ENCODE measurements at regions not wholly inside any gene's neighbourhood (a gene's known extent, or its start where the extent isn't known, plus 50 kb on each side); places are given as distances from the start of the nearest gene placed in this dataset.

GRCh38 chr12:24535334-24536069 is 413.4 kb downstream of the BCAT1 start:
- no peaks in the 10 kb centered on the region for H4K20me1 ChIP-seq (ENCODE audit: insufficient read depth, low read length)
- H3K27ac ChIP-seq (ENCODE audit: low read depth, low read length), result no peak overlapping the region
- H3K36me3 ChIP-seq (ENCODE audit: insufficient read depth, low read length), result no peaks in the 10 kb centered on the region
- H3K9ac ChIP-seq (ENCODE audit: low read length), result no peak overlapping the region
- Mint-ChIP-seq H3K4me1 (ENCODE audit: low read depth, unreplicated experiment) (peaks cover 2% of the 10 kb centered on the region), H3K27me3 (ENCODE audit: low read depth, unreplicated experiment) (no peaks in the 10 kb centered on the region), H3K9me3 (ENCODE audit: unreplicated experiment) (no peaks in the 10 kb centered on the region), H3K36me3 (ENCODE audit: low read depth, unreplicated experiment) (no peaks in the 10 kb centered on the region), H3K27ac (ENCODE audit: unreplicated experiment) (no peak overlapping the region), H3K4me3 (ENCODE audit: unreplicated experiment) (no peak overlapping the region)
- H3K9me3 ChIP-seq (ENCODE audit: insufficient read depth, low read depth, low read length), result no peaks in the 10 kb centered on the region
- no peaks in the 10 kb centered on the region for H3K4me1 ChIP-seq (ENCODE audit: insufficient read depth, low read length)
- FAIRE-seq, result no peak
- TF ChIP-seq EZH2 (IDR thresholded peaks at IDR 0.05; ENCODE audit: insufficient read depth, low read length), result no peak
- no peak for TF ChIP-seq CTCF (IDR thresholded peaks at IDR 0.05; ENCODE audit: insufficient read depth, low read depth, low read length)
- no peaks in the 10 kb centered on the region for H3K27me3 ChIP-seq (ENCODE audit: insufficient read depth, low read length)
- no peak overlapping the region for H3K4me3 ChIP-seq (ENCODE audit: insufficient read depth, low read depth, low read length)
- no peak overlapping the region for H2AFZ ChIP-seq (ENCODE audit: low read depth, low read length)
- no peaks in the 10 kb centered on the region for H3K79me2 ChIP-seq (ENCODE audit: insufficient read depth, low read length)
- no peak for DNase-seq (ENCODE audit: low read depth)
- no peak overlapping the region for H3K4me2 ChIP-seq (ENCODE audit: low read length)

- Histone ChIP-seq H3K4me1 (ENCODE audit: insufficient read depth, low read length) (no peaks in the 10 kb centered on the region), H3K79me2 (ENCODE audit: insufficient read depth, low read length) (no peaks in the 10 kb centered on the region), H3K4me2 (ENCODE audit: low read length) (no peak overlapping the region), H3K4me3 (ENCODE audit: insufficient read depth, low read depth, low read length) (no peak overlapping the region), H3K27me3 (ENCODE audit: insufficient read depth, low read length) (no peaks in the 10 kb centered on the region), H4K20me1 (ENCODE audit: insufficient read depth, low read length) (no peaks in the 10 kb centered on the region), H3K27ac (ENCODE audit: low read depth, low read length) (no peak overlapping the region), H3K9me3 (ENCODE audit: insufficient read depth, low read depth, low read length) (no peaks in the 10 kb centered on the region), H3K9ac (ENCODE audit: low read length) (no peak overlapping the region), H3K36me3 (ENCODE audit: insufficient read depth, low read length) (no peaks in the 10 kb centered on the region), H2AFZ (ENCODE audit: low read depth, low read length) (no peak overlapping the region)
- Mint-ChIP-seq H3K4me3 (ENCODE audit: unreplicated experiment) (no peak overlapping the region), H3K27me3 (ENCODE audit: low read depth, unreplicated experiment) (no peaks in the 10 kb centered on the region), H3K4me1 (ENCODE audit: low read depth, unreplicated experiment) (peaks cover 2% of the 10 kb centered on the region), H3K9me3 (ENCODE audit: unreplicated experiment) (no peaks in the 10 kb centered on the region), H3K36me3 (ENCODE audit: low read depth, unreplicated experiment) (no peaks in the 10 kb centered on the region), H3K27ac (ENCODE audit: unreplicated experiment) (no peak overlapping the region)
- TF ChIP-seq CTCF (IDR thresholded peaks at IDR 0.05; ENCODE audit: insufficient read depth, low read depth, low read length), result no peak
- no peak for TF ChIP-seq EZH2 (IDR thresholded peaks at IDR 0.05; ENCODE audit: insufficient read depth, low read length)
- FAIRE-seq (no peak), DNase-seq (ENCODE audit: low read depth) (no peak)
These were observed 414.3 kb downstream of the BCAT1 start for GRCh38 chr12:24534622-24535021.

GRCh38 chr12:24533716-24534352 is 415.1 kb downstream of the BCAT1 start:
- H3K9me3 Mint-ChIP-seq (ENCODE audit: unreplicated experiment), result no peaks in the 10 kb centered on the region
- peaks cover 2% of the 10 kb centered on the region for H3K4me1 Mint-ChIP-seq (ENCODE audit: low read depth, unreplicated experiment)

More at GRCh38 chr12:24533716-24534352, 415.1 kb downstream of the BCAT1 start:
- no peaks in the 10 kb centered on the region for H3K27me3 ChIP-seq (ENCODE audit: insufficient read depth, low read length)
- TF ChIP-seq EZH2 (IDR thresholded peaks at IDR 0.05; ENCODE audit: insufficient read depth, low read length) (no peak), CTCF (IDR thresholded peaks at IDR 0.05; ENCODE audit: insufficient read depth, low read depth, low read length) (no peak)
- H3K27ac Mint-ChIP-seq (ENCODE audit: unreplicated experiment), result no peak overlapping the region
- H3K79me2 ChIP-seq (ENCODE audit: insufficient read depth, low read length), result no peaks in the 10 kb centered on the region
- no peaks in the 10 kb centered on the region for H3K27me3 Mint-ChIP-seq (ENCODE audit: low read depth, unreplicated experiment)
- no peak overlapping the region for H3K27ac ChIP-seq (ENCODE audit: low read depth, low read length)
- H4K20me1 ChIP-seq (ENCODE audit: insufficient read depth, low read length), result no peaks in the 10 kb centered on the region
- FAIRE-seq (no peak), DNase-seq (ENCODE audit: low read depth) (no peak)
- H3K9ac ChIP-seq (ENCODE audit: low read length), result no peak overlapping the region
- H3K4me3 ChIP-seq (ENCODE audit: insufficient read depth, low read depth, low read length), result no peak overlapping the region
- H2AFZ ChIP-seq (ENCODE audit: low read depth, low read length), result no peak overlapping the region
- H3K36me3 Mint-ChIP-seq (ENCODE audit: low read depth, unreplicated experiment), result no peaks in the 10 kb centered on the region
- no peak overlapping the region for H3K4me3 Mint-ChIP-seq (ENCODE audit: unreplicated experiment)
- no peaks in the 10 kb centered on the region for H3K4me1 ChIP-seq (ENCODE audit: insufficient read depth, low read length)
- H3K4me2 ChIP-seq (ENCODE audit: low read length), result no peak overlapping the region
- H3K36me3 ChIP-seq (ENCODE audit: insufficient read depth, low read length), result no peaks in the 10 kb centered on the region
- H3K9me3 ChIP-seq (ENCODE audit: insufficient read depth, low read depth, low read length), result no peaks in the 10 kb centered on the region
